GM11168 (cell line): ENCODE measurements at regions not wholly inside any gene's neighbourhood (a gene's known extent, or its start where the extent isn't known, plus 50 kb on each side); places are given as distances from the start of the nearest gene placed in this dataset.

Experiments used
- in situ Hi-C: fragments of 300-500 bp; cut with MboI; formaldehyde crosslinking; loops from one replicate; pipeline ENCODE4 v1.12.0; 2022; ENCODE audit warnings: low sequenced_read_pairs; ENCODE audit not compliant: unreplicated experiment

- in situ Hi-C loops: loop anchor here (10.0 kb wide), 1 partner anchor 63 kb away; no protein-coding TSS in a partner anchor
Measured at GRCh38 chr19:46967578-46968032, 52.0 kb upstream of the NPAS1 start.
